Lower lobe of right lung (tissue), 2 donors: ENCODE measurements at regions not wholly inside any gene's neighbourhood (a gene's known extent, or its start where the extent isn't known, plus 50 kb on each side); places are given as distances from the start of the nearest gene placed in this dataset.

Experiments
- ATAC-seq, 2 donors: fragments of 200-7000 bp; cut with Tn5 transposase; one replicate each; pipeline ENCODE4 v1.9.1; 2020 to 2022; ENCODE audit warnings: mild to moderate bottlenecking in 2 of 2, moderate library complexity in 2 of 2
- DNase-seq: peaks from one replicate; pipeline ENCODE4 v3.0.0-alpha.2; 2020
- H3K27ac ChIP-seq: fragments of 200-600 bp; one replicate; pipeline ENCODE4 v1.8.0; 2022
- H3K27me3 ChIP-seq: fragments of 200-600 bp; one replicate; pipeline ENCODE4 v1.8.0; 2022; ENCODE audit warnings: low read depth
- H3K36me3 ChIP-seq: fragments of 200-600 bp; one replicate; pipeline ENCODE4 v1.8.0; 2022; ENCODE audit warnings: mild to moderate bottlenecking
- H3K4me1 ChIP-seq: fragments of 200-600 bp; one replicate; pipeline ENCODE4 v1.8.0; 2022
- H3K4me3 ChIP-seq: fragments of 200-600 bp; one replicate; pipeline ENCODE4 v1.8.0; 2022; ENCODE audit warnings: mild to moderate bottlenecking
- H3K9me3 ChIP-seq: fragments of 200-600 bp; one replicate; pipeline ENCODE4 v1.8.0; 2022
- CTCF ChIP-seq: fragments of 200-600 bp; IDR thresholded peaks from one replicate; pipeline ENCODE4 v1.8.0; 2022; ENCODE audit warnings: antibody characterized with exemption, mild to moderate bottlenecking
- intact Hi-C: fragments of 100-400 bp; cut with DNase I; formaldehyde crosslinking; loops from one replicate; pipeline ENCODE4 v1.11.0; 2022
- donor health status: DM: no; HTN: yes; CAD: no; lungs with severe emphysema.

GRCh38 chr5:89968958-89969381, 440.6 kb downstream of the CETN3 start:
- Histone ChIP-seq H3K27me3 (no peaks in the 10 kb centered on the region), H3K4me1 (peaks cover 10% of the 10 kb centered on the region), H3K27ac (no peak overlapping the region), H3K36me3 (no peaks in the 10 kb centered on the region), H3K9me3 (no peaks in the 10 kb centered on the region), H3K4me3 (no peak overlapping the region)
- peak; percentile 60 to 91 for ATAC-seq
- intact Hi-C loops, result no loop called here
- TF ChIP-seq CTCF, result no peak
- DNase-seq, result no peak

DNA sequence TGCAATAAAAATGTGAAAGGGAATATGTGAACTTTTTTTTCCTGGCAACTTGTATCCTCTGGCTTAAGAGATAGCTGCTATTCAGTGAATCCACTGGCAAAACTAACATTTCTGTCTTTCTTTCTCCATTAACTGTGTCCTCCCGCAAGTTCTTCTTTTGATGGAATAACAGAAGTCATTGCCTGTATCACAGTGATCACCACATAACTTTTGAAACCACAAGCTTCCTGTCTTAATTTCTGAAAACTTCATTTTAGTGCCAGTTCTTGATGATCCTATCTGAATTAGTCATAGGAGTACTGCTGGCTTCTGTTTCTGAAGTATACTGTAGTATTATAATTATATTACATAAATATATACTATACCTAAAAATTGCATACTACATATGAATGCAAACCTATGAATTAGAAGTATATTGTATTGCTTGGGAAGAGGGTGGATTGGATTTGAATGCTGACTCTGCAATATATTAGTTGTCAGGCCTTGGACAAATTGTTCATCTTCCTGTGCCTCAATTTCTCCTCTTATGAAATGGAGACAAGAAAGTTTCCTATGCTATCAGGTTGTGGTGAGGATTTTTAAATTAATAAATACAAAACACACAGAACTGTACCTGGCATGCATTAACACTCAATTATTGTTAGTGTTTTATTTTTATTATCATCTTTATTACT, 441.6 kb downstream of the CETN3 start:
- H3K4me1 ChIP-seq, result peaks cover 10% of the 10 kb centered on the region
- ATAC-seq (no peak), DNase-seq (no peak)
- H3K36me3 ChIP-seq, result no peaks in the 10 kb centered on the region
- intact Hi-C loops, result no loop called here
- no peak for TF ChIP-seq CTCF
- no peak overlapping the region for H3K27ac ChIP-seq
- no peaks in the 10 kb centered on the region for H3K9me3 ChIP-seq
- no peaks in the 10 kb centered on the region for H3K27me3 ChIP-seq
- H3K4me3 ChIP-seq, result no peak overlapping the region

DNA sequence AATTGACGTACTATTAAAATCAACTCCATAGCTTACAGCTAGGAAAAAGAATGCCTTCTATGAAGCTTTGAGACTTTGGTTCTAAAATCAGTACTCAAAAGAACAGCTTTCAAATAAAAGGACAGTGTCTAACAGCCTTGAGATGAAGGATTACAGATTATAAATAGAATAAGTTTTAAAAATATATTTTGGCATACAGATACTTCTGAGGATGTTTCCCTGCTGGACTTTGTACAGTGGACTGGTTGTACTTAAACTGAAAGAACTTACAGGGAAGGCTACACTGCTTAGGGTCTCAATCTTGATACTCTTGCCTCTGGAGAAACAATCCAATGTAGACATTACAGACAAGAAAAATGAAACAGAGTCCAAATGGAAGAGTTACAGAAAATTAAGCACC, 452.7 kb downstream of the CETN3 start:
- TF ChIP-seq CTCF, result no peak
- Histone ChIP-seq H3K4me1 (no peaks in the 10 kb centered on the region), H3K4me3 (no peak overlapping the region), H3K27me3 (no peaks in the 10 kb centered on the region), H3K9me3 (no peaks in the 10 kb centered on the region), H3K36me3 (no peaks in the 10 kb centered on the region), H3K27ac (no peak overlapping the region)
- DNase-seq (no peak), ATAC-seq (no peak)
- intact Hi-C loops, result no loop called here

- DNase-seq (no peak), ATAC-seq (no peak)
- H3K4me1 ChIP-seq, result no peaks in the 10 kb centered on the region
- no peak overlapping the region for H3K27ac ChIP-seq
- TF ChIP-seq CTCF, result no peak
- no peak overlapping the region for H3K4me3 ChIP-seq
- intact Hi-C loops, result no loop called here
- no peaks in the 10 kb centered on the region for H3K9me3 ChIP-seq
- no peaks in the 10 kb centered on the region for H3K36me3 ChIP-seq
- H3K27me3 ChIP-seq, result no peaks in the 10 kb centered on the region
Observed at GRCh38 chr5:89954916-89955315, 454.6 kb downstream of the CETN3 start.

GRCh38 chr5:89951876-89952275, 457.7 kb downstream of the CETN3 start:
- no peak overlapping the region for H3K4me3 ChIP-seq
- no peaks in the 10 kb centered on the region for H3K27me3 ChIP-seq
- DNase-seq, result no peak
- intact Hi-C loops, result no loop called here
- no peaks in the 10 kb centered on the region for H3K4me1 ChIP-seq
- no peak for TF ChIP-seq CTCF
- no peaks in the 10 kb centered on the region for H3K9me3 ChIP-seq
- H3K27ac ChIP-seq, result no peak overlapping the region
- H3K36me3 ChIP-seq, result no peaks in the 10 kb centered on the region
- ATAC-seq, result no peak
